Thyroid gland (tissue), 4 donors: ENCODE measurements at regions not wholly inside any gene's neighbourhood (a gene's known extent, or its start where the extent isn't known, plus 50 kb on each side); places are given as distances from the start of the nearest gene placed in this dataset.
"Not testable (repeated sequence)": the region's sequence is repeated elsewhere in the genome, so short reads cannot be mapped to it uniquely, and the experiment has no call there.

ENCODE experiments used
- CTCF ChIP-seq, 6 experiments: fragments of 200-600 bp in 3 of 6; fragments of 450-650 bp in 3 of 6; sonication (generic) in 3 of 6; IDR thresholded peaks; one replicate each; pipeline ENCODE4 v1.5.1; 2016 to 2019; ENCODE audit warnings: antibody characterized with exemption in 6 of 6, mild to moderate bottlenecking in 2 of 6, inconsistent platforms in 1 of 6, moderate library complexity in 1 of 6
- POLR2A ChIP-seq, 2 donors: fragments of 450-650 bp; IDR thresholded peaks; one replicate each; pipeline ENCODE4 v1.6.1; 2017; ENCODE audit warnings: antibody characterized with exemption in 2 of 2, mild to moderate bottlenecking in 2 of 2, moderate library complexity in 1 of 2

DNA sequence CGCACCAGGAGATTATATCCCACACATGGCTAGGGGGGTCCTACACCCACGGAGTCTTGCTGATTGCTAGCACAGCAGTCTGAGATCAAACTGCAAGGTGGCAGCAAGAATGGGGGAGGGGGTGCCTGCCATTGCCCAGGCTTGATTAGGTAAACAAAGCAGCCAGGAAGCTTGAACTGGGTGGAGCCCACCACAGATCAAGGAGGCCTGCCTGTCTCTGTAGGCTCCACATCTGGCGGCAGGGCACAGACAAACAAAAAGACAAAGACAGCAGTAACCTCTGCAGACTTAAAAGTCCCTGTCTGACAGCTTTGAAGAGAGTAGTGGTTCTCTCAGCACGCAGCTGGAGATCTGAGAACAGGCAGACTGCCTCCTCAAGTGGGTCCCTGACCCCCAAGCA, 55.1 kb upstream of the MAGEH1 start:
- not testable (repeated sequence) for TF ChIP-seq POLR2A, CTCF (IDR thresholded peaks at IDR 0.05)
